Central memory CD8-positive, alpha-beta T cell (primary cell): ENCODE measurements at regions not wholly inside any gene's neighbourhood (a gene's known extent, or its start where the extent isn't known, plus 50 kb on each side); places are given as distances from the start of the nearest gene placed in this dataset.

Experiments used
- ATAC-seq: fragments of 150-1000 bp; cut with Tn5 transposase; replicated peaks from 2 replicates; pipeline ENCODE4 v1.10.0; 2022; ENCODE audit warnings: mild to moderate bottlenecking, moderate FRiP score, moderate number of reproducible peaks; ENCODE audit not compliant: poor library complexity, severe bottlenecking; ENCODE audit errors: extremely low read depth
- DNase-seq, 2 donors: peaks; one replicate each; pipeline ENCODE4 v3.0.0; 2021; ENCODE audit warnings: low spot score in 2 of 2
- H3K27ac Mint-ChIP-seq: one replicate; pipeline ENCODE4 v1.8.0; 2022; ENCODE audit warnings: low read depth, mild to moderate bottlenecking, moderate library complexity, mixed read lengths
- H3K27me3 Mint-ChIP-seq: one replicate; pipeline ENCODE4 v1.8.0; 2022; ENCODE audit warnings: mixed read lengths
- H3K36me3 Mint-ChIP-seq: one replicate; pipeline ENCODE4 v1.8.0; 2022; ENCODE audit warnings: mild to moderate bottlenecking, moderate library complexity, mixed read lengths; ENCODE audit not compliant: insufficient read depth
- H3K4me1 Mint-ChIP-seq: one replicate; pipeline ENCODE4 v1.8.0; 2022; ENCODE audit warnings: mixed read lengths
- H3K4me3 Mint-ChIP-seq: one replicate; pipeline ENCODE4 v1.8.0; 2022; ENCODE audit warnings: mild to moderate bottlenecking, moderate library complexity, mixed read lengths
- H3K9me3 Mint-ChIP-seq: one replicate; pipeline ENCODE4 v1.8.0; 2022; ENCODE audit warnings: mixed read lengths

- H3K27ac Mint-ChIP-seq = no peak overlapping the region
- no peak overlapping the region for H3K4me3 Mint-ChIP-seq
- H3K4me1 Mint-ChIP-seq = no peaks in the 10 kb centered on the region
- H3K36me3 Mint-ChIP-seq = no peaks in the 10 kb centered on the region
- peaks cover 11% of the 10 kb centered on the region for H3K9me3 Mint-ChIP-seq
- no peak for ATAC-seq
- no peak for DNase-seq
- H3K27me3 Mint-ChIP-seq = no peaks in the 10 kb centered on the region
Measured at GRCh38 chr4:24312261-24312913, 272.0 kb downstream of the DHX15 start.

GRCh38 chr4:24303926-24304325 lies 280.4 kb downstream of the DHX15 start:
- H3K36me3 Mint-ChIP-seq = no peaks in the 10 kb centered on the region
- H3K4me1 Mint-ChIP-seq = no peaks in the 10 kb centered on the region
- H3K9me3 Mint-ChIP-seq = peaks cover 6% of the 10 kb centered on the region
- no peak overlapping the region for H3K4me3 Mint-ChIP-seq
- no peak overlapping the region for H3K27ac Mint-ChIP-seq
- no peak for DNase-seq
- no peak for ATAC-seq
- H3K27me3 Mint-ChIP-seq = no peaks in the 10 kb centered on the region

DNA sequence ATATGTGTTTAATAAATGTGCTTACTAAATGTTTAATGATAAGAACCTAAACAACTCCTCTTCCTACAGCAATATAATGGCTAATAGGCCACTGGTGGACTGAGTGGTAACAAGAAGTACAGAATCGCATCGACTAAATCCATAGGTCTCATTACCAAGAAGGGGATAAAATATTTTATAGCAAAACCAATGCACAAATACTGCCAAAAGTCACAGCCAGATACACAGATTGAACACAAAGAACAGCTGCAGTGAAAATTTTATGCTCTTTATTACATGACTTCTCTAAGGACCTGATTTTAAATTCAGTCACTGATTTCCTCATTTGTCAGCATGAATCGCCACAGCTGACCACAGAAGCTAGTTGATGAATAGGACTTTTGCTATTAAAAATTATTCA lies 285.4 kb downstream of the DHX15 start:
- no peaks in the 10 kb centered on the region for H3K36me3 Mint-ChIP-seq
- DNase-seq = no peak
- H3K9me3 Mint-ChIP-seq = no peaks in the 10 kb centered on the region
- H3K4me1 Mint-ChIP-seq = no peaks in the 10 kb centered on the region
- no peaks in the 10 kb centered on the region for H3K27me3 Mint-ChIP-seq
- no peak for ATAC-seq
- H3K27ac Mint-ChIP-seq = no peak overlapping the region
- no peak overlapping the region for H3K4me3 Mint-ChIP-seq

- no peaks in the 10 kb centered on the region for H3K4me1 Mint-ChIP-seq
- H3K9me3 Mint-ChIP-seq = no peaks in the 10 kb centered on the region
- H3K27me3 Mint-ChIP-seq = no peaks in the 10 kb centered on the region
- no peak overlapping the region for H3K27ac Mint-ChIP-seq
- no peak overlapping the region for H3K4me3 Mint-ChIP-seq
- no peak for ATAC-seq
- DNase-seq = no peak
- no peaks in the 10 kb centered on the region for H3K36me3 Mint-ChIP-seq
Measured at GRCh38 chr4:24287096-24287495, 297.3 kb downstream of the DHX15 start.

GRCh38 chr4:24285759-24286158 lies 298.6 kb downstream of the DHX15 start:
- ATAC-seq (no peak), DNase-seq (no peak)
- Mint-ChIP-seq H3K27ac (no peak overlapping the region), H3K4me1 (no peaks in the 10 kb centered on the region), H3K4me3 (no peak overlapping the region), H3K9me3 (no peaks in the 10 kb centered on the region), H3K27me3 (no peaks in the 10 kb centered on the region), H3K36me3 (no peaks in the 10 kb centered on the region)

- Mint-ChIP-seq H3K4me1 (no peaks in the 10 kb centered on the region), H3K27me3 (no peaks in the 10 kb centered on the region), H3K36me3 (no peaks in the 10 kb centered on the region), H3K27ac (no peak overlapping the region), H3K4me3 (no peak overlapping the region), H3K9me3 (peaks cover 13% of the 10 kb centered on the region)
- DNase-seq (no peak), ATAC-seq (no peak)
Measured at GRCh38 chr4:24282446-24282845, 301.9 kb downstream of the DHX15 start.

GRCh38 chr4:24279911-24280375 lies 304.4 kb downstream of the DHX15 start:
- ATAC-seq = no peak

DNA sequence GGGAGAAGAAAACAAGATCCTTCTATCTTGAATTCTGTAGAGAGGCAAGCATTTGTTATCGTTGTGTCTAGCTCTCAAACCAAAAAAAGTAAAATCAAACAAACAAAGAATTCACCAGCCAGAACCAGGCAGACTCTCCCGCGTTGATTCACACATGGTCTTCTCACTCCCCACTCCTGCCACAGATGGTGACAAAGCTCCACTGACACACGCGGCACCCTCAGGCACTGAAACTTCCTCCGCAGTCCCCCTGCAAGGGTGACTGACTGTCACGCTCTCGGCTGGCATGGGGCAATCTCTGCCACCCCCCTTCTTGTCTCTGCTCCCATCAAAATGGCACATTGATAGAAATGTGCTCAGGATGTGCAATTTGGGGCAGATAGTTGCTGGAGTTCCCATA lies 304.9 kb downstream of the DHX15 start:
- DNase-seq (no peak), ATAC-seq (no peak)
- no peaks in the 10 kb centered on the region for H3K4me1 Mint-ChIP-seq
- H3K36me3 Mint-ChIP-seq = no peaks in the 10 kb centered on the region
- no peak overlapping the region for H3K4me3 Mint-ChIP-seq
- H3K27ac Mint-ChIP-seq = no peak overlapping the region
- no peaks in the 10 kb centered on the region for H3K27me3 Mint-ChIP-seq
- H3K9me3 Mint-ChIP-seq = peaks cover 13% of the 10 kb centered on the region

More at GRCh38 chr4:24279911-24280375, 304.4 kb downstream of the DHX15 start:
- DNase-seq = no peak
- Mint-ChIP-seq H3K4me3 (no peak overlapping the region), H3K36me3 (no peaks in the 10 kb centered on the region), H3K27me3 (no peaks in the 10 kb centered on the region), H3K4me1 (no peaks in the 10 kb centered on the region), H3K9me3 (peaks cover 13% of the 10 kb centered on the region), H3K27ac (no peak overlapping the region)

DNA sequence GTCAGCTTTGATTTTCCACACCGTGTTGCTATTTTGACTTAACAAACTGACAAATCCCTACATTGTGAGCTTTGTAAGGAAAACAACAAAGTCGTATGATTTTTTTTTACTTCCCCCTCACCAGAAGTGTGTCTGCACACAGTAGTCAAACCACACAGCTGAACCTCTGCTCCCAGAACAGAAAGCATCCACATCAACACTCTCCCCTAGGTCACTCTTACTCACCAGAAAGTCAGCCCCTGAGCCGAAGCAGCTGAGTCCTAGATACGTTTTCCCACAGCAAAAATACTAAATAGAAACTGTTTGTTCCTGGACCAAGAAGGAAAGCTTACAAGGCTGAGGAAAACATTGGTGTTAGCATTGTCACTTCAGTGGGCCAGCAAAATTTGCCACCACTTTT lies 305.7 kb downstream of the DHX15 start:
- Mint-ChIP-seq H3K27me3 (no peaks in the 10 kb centered on the region), H3K4me1 (no peaks in the 10 kb centered on the region), H3K9me3 (peaks cover 13% of the 10 kb centered on the region), H3K4me3 (no peak overlapping the region), H3K36me3 (no peaks in the 10 kb centered on the region), H3K27ac (no peak overlapping the region)
- DNase-seq (no peak), ATAC-seq (no peak)

DNA sequence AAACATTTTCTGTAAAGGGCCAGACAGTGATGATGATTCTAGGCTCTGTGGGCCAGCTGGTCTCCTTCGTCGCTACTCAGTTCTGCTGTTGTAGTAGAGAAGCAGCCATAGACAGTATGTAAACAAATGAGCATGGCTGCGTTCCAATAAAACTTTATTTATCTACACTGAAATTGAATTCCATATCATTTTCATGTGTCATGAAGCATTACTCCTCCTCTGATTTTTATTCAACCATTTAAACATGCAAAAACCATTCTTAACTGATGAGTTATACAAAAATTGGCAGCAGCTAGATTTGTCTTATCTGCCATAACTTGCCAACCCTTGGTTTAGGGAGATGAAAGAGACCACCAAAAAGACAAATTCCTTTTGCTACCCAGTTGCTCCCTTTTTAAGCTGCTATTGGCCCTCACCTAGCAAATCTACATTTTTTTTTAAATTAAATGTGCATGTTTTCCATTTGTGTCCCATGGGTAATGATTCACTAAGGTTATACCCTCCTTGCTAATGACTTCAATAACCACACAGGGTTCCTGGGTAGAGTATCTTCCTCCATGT lies 309.9 kb downstream of the DHX15 start:
- no peak overlapping the region for H3K27ac Mint-ChIP-seq
- H3K9me3 Mint-ChIP-seq = peaks cover 4% of the 10 kb centered on the region
- no peaks in the 10 kb centered on the region for H3K36me3 Mint-ChIP-seq
- DNase-seq (no peak), ATAC-seq (no peak)
- H3K27me3 Mint-ChIP-seq = no peaks in the 10 kb centered on the region
- no peaks in the 10 kb centered on the region for H3K4me1 Mint-ChIP-seq
- no peak overlapping the region for H3K4me3 Mint-ChIP-seq

DNA sequence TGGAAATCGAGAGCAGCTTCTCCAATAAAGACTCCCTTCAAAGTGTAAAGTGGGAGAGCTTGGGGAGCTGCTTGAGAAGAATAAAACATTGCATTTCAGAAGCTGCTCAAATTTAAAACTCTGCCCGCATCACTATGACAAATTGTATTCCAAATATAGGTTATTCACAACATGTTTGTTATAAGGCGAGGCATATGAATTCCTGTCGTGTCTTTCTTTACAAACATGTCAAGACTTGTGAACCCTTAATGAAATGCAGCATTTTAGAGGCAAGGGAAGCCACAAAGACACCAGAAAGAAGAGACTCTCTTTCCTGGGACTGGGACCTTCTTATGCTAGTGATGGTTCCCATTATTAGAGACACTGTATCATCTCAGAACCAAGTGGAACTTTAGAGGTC lies 311.2 kb downstream of the DHX15 start:
- DNase-seq (no peak), ATAC-seq (no peak)
- Mint-ChIP-seq H3K4me1 (no peaks in the 10 kb centered on the region), H3K27ac (no peak overlapping the region), H3K27me3 (no peaks in the 10 kb centered on the region), H3K4me3 (no peak overlapping the region), H3K36me3 (no peaks in the 10 kb centered on the region), H3K9me3 (no peaks in the 10 kb centered on the region)

- no peak for ATAC-seq
- Mint-ChIP-seq H3K27me3 (no peaks in the 10 kb centered on the region), H3K4me3 (no peak overlapping the region), H3K4me1 (no peaks in the 10 kb centered on the region), H3K36me3 (no peaks in the 10 kb centered on the region), H3K9me3 (peaks cover 6% of the 10 kb centered on the region), H3K27ac (no peak overlapping the region)
- DNase-seq = no peak
Measured at GRCh38 chr4:24266951-24267722, 317.2 kb downstream of the DHX15 start.

DNA sequence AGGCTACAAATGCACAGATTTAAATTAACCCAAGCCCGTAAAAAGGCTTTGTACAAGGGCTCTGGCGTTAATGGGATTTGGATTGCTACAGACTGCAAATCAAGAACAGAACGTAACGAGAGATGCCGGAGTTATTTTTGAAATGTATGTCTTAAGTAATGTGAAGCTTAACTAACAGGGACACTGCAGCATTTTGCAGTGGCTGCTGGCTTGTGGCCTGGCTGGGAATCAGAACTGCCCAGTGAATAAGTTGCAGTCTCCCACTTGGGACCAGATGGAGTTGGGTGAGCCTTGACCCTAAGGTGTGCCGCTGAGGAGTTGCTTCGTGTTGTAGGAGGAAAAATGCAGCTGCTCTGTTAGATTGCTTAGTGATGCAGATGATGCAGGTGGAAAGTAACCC lies 318.4 kb downstream of the DHX15 start:
- no peaks in the 10 kb centered on the region for H3K4me1 Mint-ChIP-seq
- no peaks in the 10 kb centered on the region for H3K27me3 Mint-ChIP-seq
- no peak overlapping the region for H3K4me3 Mint-ChIP-seq
- DNase-seq = no peak
- ATAC-seq = no peak
- peaks cover 11% of the 10 kb centered on the region for H3K9me3 Mint-ChIP-seq
- no peaks in the 10 kb centered on the region for H3K36me3 Mint-ChIP-seq
- no peak overlapping the region for H3K27ac Mint-ChIP-seq
